H1 (cell line): ENCODE measurements at regions not wholly inside any gene's neighbourhood (a gene's known extent, or its start where the extent isn't known, plus 50 kb on each side); places are given as distances from the start of the nearest gene placed in this dataset.

ENCODE experiments used
- EZH2 ChIP-seq: fragments of 200-600 bp; sonication (generic); IDR thresholded peaks from 2 replicates; pipeline ENCODE4 v1.7.1; 2012; ENCODE audit warnings: low read depth, mild to moderate bottlenecking, moderate library complexity, low read length, inconsistent platforms; ENCODE audit not compliant: severe bottlenecking
- PHF8 ChIP-seq: fragments of 200-600 bp; sonication (generic); conservative IDR thresholded peaks from 2 replicates; pipeline ENCODE4 v1.7.1; 2012; ENCODE audit warnings: low read depth, mild to moderate bottlenecking, inconsistent platforms, low read length, moderate library complexity
- RBBP5 ChIP-seq: IDR thresholded peaks from 2 replicates; pipeline ENCODE4 v1.7.1; 2012; ENCODE audit warnings: low read depth, mild to moderate bottlenecking, inconsistent platforms, low read length, moderate library complexity, borderline replicate concordance
- RXRA ChIP-seq: IDR thresholded peaks from 2 replicates; pipeline ENCODE4 v1.6.1; 2011; ENCODE audit warnings: low read depth, mild to moderate bottlenecking, low read length, moderate library complexity; ENCODE audit not compliant: insufficient read depth

GRCh38 chr16:51276336-51276735 is 125.3 kb upstream of the SALL1 start (continued):
- no peak for TF ChIP-seq EZH2
- no peak for TF ChIP-seq PHF8
- TF ChIP-seq RXRA = no peak
- no peak for TF ChIP-seq RBBP5
